ENCODE measurements at regions not wholly inside any gene's neighbourhood (a gene's known extent, or its start where the extent isn't known, plus 50 kb on each side); places are given as distances from the start of the nearest gene placed in this dataset.
"Not testable (repeated sequence)": the region's sequence is repeated elsewhere in the genome, so short reads cannot be mapped to it uniquely, and the experiment has no call there.

DNA sequence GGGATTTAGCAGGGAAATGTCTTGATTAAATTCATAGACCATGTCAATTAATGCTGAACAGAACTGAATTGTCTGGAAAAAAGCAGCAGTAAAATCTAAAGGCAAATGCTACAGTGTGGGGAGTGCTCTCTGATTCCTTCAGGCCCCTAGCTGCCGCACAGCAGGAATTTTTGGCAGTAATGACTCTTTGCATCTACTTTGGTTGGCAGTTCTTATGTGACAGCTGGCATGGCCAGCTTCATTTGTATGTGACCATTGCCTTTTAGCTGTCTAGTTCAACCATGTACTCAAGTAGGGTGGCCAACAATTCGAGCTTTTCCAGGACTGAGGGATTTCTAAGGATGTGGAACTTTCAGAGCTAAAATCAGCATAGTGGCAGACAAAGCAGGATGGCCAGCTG is 499.1 kb upstream of the MAN1A1 start:
- DNase-seq: no peak

DNA sequence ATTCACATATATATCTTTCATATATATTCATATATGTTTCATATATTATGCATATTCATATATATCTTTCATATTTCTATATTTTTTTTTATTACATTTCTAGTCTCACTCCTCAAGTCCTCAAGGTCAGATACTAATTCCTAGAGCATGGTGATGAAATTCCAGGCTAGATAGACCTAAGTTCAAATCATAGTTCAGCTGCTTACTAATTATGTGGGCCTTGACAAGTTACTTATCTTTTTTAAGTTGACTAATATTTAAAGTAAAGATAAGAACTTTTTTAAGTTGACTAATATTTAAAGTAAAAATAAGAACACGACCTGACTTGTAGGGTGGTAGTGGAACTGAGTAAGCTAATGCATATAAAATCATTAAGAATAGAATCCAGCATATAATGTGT is 495.6 kb upstream of the MAN1A1 start:
- DNase-seq: no peak

DNA sequence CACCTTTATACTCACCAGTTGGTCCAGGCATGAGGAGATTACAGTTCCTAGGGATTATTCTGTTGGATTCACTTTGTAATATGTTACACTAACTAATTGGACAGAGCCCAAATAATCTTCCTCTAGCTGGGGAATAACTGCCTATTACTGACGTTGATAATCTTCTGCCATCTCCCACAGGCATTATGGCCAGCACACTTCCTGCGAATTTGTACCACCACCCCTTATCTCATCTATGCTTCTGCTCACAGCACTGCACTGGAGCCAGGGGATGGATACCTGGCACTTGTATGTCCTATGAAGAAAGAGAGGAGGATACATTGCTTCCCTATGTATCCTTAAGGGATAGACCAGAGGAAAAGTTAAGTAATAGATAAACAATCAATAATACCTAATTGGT is 494.8 kb upstream of the MAN1A1 start:
- no peak for DNase-seq

DNA sequence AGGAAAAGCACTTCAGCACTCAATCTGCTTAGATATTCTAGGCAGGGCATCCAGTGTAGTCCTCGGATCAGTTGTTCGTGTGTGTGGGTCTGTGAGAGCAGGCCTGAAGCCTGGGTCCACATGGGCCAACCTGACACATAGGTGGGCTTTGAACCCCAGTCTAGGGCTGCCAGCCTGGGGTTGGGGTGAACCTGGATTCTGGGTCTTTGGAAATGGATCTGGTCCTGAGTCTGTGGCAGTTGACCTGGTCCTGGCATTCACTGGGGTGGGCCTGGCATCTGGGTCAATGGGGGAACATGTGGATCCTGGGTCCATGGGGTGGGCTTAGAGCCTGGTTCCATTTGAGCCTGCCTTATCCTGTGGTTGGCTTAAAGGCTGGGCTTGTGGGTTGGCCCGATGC is 492.6 kb upstream of the MAN1A1 start:
- no peak for DNase-seq

DNA sequence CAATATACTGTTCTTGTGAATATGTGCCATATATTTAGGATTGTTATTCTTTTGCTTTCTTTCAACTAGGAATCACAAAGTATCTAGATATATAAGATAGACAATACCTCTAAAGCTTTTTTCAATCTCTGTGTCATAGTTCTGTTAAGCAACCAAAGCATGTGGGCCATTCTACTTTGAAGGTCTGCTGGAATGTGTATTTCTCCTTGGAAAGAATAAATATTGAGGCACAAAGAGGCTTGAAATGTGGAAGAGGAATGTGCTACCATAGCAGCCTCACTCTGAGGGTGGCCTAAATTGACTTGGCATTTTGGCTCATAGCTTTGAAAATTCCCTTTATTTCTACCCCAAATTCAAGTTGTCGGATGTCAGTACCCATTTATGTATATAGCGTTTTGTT is 488.5 kb upstream of the MAN1A1 start:
- DNase-seq: no peak

DNA sequence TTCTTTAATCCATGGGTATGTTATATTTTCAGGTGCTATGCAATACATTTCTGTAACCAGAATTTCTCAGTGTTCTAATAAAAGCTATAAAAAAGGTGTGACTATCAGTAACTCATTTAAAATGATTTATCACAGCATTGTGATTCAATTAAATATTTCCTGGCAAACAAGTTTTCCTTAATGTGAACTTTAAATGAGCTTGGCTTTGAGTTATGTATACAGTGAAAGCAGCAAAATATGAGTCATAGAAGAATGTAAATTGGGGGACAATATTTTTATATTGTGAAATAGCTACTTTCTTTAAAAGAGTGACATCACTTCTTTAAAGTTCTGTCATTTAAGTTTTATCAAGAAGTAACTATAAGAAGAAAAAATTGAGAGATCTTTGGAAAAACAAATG is 484.9 kb upstream of the MAN1A1 start:
- DNase-seq: no peak

DNA sequence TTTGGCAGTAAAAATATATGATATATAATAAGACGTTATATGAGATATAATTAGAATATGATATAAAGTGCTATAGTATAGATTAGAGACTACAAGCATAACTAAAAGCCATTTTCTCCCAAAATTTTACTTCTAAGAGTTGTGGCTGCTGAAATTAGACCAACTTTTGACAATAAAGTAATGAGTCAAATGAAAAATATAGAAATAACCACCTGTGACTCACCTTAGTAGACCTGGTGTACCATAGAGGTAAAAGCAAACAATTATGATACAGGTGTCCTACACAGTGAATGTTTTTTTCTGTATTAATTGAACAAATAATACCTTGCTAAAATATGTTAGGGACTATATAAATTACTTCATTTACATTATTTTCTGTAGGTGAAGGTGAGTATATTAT is 482.9 kb upstream of the MAN1A1 start:
- no peak for DNase-seq

DNA sequence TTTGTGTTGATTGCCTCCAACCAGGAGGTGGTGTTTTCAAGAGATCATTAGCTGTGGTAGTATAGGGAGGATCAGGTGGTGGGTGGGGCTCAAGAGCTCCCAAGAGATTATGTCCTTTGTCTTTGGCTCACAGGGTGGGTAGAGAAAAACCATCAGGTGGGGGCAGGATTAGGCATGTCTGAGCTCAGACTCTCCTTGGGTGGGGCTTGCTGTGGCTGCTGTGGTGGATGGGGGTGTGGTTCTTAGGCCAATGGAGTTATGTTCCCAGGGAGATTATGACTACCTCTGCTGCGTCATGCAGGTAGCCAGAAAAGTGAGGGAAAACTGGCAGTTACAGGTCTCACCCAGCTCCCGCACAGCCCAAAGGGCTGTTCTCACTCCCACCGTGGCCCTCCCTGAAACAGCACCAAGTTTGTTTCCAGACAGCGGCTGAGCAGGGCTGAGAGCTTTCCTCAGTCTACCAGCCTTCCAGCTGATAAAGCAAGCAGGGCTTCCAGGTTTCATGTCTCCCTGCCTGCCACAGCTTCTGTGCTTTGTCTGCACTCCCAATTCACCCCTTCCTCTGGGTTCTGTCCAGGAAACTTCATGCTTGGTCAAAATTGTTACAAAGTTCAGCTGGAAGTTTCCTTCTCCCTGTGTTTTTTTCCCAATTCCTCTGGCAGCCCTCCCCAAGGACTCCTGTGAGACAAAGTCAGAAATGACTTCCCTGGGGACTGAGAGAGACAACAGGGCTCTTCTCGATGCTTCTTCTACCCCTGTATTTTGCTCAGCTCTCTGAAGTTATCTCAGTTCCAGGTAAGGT is 481.1 kb upstream of the MAN1A1 start:
- DNase-seq: no peak

DNA sequence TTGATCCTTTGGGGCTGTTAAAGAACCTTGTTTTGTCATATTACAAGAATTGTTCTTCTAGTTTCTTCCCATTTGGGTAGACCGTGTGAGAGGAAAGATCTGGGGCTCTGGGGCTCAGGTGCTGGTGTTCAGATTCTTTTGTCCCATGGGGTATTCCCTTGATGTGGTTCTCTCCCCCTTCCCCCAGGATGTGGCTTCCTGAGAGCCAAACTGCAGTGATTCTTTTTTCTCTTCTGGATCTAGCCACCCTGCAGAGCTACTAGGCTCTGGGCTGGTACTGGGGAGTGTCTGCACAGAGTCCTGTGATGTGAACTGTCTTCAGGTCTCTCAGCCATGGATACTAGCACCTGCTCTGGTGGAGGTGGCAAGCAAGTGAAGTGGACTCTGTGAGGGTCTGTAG is 480.5 kb upstream of the MAN1A1 start:
- DNase-seq: no peak

DNA sequence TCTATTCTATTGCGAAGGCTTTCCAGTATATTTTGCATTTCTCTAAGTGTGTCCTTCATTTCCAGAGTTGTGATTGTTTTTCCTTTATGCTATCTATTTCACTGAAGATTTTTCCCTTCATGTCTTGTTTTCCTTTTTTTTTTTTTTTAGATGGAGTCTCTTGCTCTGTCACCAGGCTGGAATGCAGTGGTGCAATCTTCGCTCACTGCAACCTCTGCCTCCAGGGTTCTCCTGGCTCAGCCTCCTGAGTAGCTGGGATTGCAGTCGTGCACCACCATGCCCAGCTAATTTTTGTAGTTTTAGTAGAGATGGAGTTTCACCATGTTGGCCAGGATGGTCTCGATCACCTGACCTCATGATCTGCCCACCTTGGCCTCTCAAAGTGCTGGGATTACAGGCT is 479.9 kb upstream of the MAN1A1 start:
- DNase-seq: not testable (repeated sequence)

DNA sequence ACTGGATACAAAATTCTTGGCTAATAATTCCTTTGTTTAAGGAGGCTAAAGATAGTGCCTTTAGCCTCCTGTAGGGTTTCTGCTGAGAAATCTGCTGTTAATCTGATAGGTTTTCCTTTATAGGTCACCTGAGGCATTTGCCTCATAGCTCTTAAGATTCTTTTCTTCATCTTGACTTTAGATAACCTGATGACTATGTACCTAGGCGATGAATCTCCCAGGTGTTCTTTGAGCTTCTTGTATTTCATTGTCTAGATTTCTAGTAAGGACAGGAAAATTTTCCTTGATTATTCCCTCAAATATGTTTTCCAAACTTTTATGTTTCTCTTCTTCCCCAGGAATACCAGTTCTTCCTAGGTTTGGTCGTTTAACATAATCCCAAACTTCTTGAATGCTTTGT is 479.4 kb upstream of the MAN1A1 start:
- no peak for DNase-seq

DNA sequence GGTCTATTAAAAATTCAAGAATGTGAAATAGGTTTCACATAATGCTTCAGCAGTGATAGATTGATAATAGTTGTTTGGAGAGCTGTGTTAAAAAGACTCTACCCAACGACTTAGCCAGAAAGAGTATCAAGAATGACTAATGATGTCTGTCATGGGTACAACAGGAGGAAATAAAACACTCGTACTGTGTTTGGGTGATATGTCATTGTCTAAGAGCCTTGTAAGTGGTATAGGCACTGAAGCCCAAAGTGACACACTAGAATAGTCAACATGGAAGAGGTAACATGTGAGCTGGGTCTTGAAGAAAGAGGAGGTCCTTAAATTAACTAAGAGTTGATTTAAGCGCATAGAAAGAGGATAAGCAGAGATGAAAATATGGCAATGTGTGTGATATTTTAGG is 471.8 kb upstream of the MAN1A1 start:
- no peak for DNase-seq

DNA sequence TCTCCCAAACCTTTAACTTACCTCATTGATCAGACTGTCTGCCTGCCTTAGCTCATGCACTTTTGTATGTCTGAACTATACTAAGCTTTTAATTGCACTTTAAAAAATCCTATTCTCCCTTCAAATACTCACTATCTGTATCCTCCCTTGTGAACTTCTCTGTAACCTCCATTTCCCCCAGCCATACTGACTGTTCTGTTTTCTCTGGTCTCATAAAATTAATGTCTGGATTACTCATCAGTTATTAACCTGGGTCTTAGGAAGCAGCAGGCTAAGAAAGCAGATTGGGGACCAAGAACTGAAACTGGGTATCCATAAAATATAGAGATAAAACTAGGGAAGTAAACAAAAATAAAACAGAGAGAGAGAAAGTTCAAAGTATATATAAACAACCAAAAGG is 469.3 kb upstream of the MAN1A1 start:
- DNase-seq: no peak

DNA sequence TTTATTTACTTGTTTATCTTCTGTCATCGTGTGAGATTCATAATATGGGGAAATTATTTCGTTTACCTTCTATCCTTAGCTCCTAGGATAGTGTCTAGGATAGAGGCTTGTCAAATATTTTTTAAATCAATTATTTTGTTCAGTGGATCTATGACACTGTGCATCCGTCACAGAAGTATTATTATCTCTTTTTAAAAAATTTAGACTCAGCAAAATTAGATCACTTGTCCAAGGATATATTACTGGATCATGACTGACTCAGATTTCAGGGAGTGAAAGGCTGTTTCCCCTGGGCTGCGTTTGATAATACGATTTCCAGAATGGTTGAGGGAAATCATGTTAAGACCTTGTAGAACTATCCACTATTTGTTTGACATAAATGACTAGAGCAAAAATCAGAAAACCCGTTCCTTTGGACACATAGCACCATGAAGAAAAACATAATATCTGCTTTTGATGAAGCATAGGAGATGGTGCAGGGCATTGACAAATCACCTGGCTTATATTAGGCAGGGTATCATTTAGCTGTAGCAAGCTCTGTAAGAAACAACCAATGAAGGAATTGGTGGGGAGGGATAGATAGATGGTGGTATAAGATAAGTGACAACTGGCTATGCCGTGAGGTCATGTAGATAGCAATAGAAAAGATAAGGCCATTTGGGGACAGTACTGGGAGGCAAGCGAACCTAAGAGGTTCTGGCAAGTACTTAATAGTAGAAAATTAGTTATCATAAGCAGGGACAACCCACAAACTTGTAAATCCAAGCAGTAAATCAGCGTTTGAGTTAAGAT is 465.2 kb upstream of the MAN1A1 start:
- no peak for DNase-seq

DNA sequence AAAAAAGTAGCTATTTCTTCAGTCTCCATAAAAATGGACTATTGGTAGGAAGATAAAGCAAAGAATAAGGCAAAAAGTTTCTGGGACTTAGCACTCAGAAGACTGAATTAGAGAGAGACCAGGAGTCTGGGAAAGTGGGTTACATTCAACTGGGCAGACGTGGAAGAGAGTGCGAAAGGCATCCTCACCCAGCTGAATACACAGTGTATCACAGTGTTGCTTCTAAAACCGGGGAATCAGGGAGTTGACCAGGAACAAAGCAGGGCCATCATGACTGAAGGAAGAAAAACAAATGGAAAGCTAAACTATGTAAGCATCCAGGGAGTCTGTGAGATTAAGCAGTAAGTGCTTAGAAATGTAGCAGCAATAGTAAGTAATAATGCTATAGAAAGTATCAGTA is 452.9 kb upstream of the MAN1A1 start:
- DNase-seq: no peak

DNA sequence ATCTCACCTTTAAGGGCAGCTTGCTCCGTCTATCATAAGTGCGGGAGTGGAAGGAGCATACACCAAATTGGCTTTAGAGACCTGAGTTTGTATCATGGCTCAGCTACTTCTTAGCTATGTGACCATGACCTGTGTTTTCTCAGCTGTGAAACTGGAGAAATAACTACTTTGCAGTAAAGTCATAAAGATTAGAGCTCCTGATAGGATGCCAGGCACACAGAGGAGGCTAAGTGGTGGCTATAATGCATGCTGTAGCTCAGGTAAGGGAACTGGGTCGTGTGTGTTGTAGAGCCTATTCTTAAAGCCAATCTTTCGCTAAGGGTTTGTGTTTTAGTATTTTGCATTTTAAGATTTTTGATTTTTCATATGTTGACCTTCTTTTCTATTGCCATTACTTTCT is 451.5 kb upstream of the MAN1A1 start:
- DNase-seq: no peak

DNA sequence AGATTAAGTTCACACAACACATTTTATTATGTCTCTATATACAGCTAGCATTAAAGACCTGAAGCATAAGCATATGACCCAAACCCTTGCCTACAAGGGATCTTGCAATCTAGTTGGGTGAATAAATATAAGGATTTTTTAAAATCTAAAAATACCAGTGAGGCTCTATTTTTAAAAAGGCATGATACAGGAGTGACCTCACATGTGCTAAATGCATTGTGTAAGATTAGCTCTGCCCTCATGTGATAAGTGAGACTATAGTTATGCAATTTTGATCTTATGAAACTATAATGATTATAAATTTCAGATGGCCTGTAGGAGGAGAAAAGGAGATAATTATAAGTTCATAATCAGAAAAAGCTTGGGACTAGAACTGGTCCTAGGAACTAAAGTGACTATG is 451.0 kb upstream of the MAN1A1 start:
- no peak for DNase-seq

DNA sequence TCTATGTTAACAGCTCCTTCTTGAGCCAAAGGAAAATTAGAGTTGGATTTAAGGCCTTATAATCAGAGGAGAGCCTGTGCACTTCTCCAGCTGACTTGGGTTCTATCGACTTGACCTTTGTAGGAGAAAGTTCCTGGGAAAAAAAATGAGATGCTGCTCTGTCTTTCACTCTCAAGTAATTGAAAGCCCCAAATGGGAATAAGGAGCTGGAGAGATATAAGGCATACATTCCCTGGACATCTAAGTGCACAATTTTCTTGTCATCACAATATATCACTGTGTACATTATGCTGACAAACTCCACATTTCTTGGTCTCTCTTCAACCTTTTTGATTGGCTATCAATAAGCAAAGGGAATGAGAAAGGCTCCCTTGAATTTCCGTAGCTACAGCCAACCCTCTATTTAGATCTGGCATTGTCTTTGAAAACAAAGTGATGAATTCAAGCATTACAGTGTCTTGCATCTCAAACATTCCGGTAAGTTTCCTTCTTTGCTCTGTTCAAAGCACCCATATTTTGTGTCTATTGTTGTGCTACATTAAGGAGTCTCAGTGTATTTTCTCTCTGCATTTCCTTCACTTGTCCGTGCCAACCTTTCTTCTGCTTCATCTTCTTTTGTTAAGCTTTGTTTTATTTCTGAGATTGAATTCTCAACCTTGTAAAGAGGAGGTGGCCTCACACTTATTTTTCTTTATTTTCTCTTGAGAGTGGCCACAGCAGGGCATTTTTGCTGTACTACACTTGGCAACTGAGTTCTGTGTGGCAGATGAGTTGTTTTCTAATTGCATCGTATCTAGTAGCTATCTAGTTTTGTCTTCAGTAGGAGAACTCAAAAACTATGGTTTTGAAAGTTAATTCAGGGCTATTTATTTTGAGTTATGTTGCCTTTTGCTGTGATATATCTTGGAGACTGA is 450.3 kb upstream of the MAN1A1 start:
- DNase-seq: no peak

DNA sequence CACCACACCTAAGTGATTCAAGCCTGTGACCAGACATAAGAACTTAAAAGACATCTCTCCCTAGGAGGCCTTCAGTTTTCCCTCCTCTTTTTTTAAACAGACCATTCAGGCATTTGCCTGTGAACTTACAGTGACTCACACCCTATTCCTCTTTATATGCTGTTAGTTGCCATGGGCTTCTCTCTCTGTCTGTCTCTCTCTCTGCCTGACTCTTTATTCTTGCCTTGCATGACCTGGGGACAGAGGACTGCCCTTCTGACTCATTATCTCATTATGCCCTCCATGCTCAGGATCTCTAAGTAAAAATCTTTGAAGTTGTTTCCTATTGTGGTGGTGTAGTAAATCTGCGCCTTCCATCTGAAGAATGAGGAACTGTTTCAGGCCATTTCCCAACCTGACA is 442.2 kb upstream of the MAN1A1 start:
- DNase-seq: no peak

DNA sequence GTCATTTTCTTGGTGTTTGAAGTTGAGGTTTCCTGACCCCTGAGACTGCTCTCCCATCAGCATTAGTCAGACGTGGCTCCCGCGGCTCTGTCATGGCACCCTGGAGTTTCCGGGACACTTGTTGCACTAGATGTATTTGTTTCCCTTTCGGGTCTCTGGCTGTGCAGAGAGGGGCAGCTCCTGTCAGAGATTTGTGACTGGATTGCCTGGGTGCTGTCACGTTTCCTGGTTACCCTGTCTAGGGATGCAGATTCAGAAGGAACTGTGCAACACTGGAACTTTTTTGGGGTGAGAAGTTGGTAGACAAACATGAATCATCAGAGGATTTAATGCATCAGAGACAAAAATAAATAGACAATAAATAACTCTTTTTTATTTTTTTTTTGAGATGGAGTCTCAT is 431.8 kb upstream of the MAN1A1 start:
- no peak for DNase-seq

DNA sequence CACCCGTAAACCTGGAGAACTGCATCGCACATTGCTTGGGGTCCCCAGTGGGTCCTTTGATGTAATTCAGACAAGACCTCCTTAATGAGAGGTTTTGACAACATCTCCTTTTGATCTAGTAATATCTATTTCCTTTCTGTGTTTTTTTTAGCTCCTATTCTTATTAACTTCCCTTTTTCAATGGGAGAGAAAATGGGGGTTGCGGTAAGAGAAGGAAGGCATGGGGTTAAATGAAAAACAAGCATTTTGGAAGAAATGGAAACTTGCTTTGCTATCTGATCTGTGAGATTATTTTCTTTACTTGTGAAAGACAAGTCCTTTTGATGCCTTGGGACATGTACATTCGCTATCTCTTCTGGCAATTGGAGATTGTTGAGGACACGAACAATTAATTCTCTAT is 418.6 kb upstream of the MAN1A1 start:
- DNase-seq: no peak

DNA sequence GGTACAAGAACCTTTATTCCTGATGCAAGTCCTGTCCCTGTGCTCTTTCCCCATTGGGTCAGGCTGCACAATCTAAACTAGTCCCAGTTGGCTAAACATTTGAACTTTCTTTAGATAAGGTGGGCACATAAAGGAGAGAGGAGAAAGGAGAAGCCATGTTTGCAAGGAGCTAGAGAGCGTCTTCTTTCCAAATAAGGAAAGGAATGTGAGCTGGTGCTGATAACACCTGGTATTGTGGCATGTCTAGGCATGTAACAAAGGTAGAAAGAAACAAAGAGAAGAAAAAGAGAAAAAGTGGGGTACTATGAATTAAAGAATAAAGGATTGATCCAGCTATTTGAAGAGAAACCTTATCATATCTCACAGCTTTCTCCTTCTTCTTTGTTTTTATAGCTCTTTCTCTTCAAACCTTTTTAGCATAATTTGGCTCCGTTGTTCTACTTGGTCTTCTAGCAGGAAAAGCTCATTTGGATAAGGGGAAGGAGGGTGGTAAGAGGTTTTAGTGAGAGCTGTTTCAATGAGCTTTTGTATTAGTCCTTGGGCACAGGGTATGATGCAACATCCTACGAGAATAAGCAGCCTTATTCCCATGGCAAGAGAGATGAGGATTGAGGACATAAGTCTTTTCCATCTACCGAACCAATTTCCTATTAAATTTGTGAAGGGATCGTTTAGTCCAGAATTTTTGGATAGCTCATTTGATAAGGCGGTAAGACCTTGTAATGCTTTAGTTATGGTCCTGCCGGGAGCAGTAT is 415.5 kb upstream of the MAN1A1 start:
- no peak for DNase-seq

DNA sequence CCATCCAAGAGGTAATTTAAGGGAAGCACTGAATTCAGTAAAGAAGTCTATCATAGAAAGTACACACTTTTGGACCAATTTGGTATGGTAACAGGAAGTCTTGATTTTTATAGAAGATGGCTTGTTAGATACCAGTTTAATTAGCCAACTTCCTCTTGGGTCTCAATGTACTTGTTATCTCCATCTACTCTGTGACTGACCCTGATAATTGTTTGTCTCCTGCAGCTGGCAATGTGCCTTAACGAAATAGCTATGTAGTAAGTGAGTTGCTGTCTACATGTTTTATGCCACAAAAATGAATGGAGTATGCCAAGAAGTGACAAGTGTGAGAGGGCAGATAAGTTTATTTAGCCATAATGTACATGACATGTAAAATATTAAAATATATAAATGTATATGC is 410.5 kb upstream of the MAN1A1 start:
- DNase-seq: no peak
